ENCODE measurements at regions not wholly inside any gene's neighbourhood (a gene's known extent, or its start where the extent isn't known, plus 50 kb on each side); places are given as distances from the start of the nearest gene placed in this dataset.

- TF ChIP-seq, protein P1, sequence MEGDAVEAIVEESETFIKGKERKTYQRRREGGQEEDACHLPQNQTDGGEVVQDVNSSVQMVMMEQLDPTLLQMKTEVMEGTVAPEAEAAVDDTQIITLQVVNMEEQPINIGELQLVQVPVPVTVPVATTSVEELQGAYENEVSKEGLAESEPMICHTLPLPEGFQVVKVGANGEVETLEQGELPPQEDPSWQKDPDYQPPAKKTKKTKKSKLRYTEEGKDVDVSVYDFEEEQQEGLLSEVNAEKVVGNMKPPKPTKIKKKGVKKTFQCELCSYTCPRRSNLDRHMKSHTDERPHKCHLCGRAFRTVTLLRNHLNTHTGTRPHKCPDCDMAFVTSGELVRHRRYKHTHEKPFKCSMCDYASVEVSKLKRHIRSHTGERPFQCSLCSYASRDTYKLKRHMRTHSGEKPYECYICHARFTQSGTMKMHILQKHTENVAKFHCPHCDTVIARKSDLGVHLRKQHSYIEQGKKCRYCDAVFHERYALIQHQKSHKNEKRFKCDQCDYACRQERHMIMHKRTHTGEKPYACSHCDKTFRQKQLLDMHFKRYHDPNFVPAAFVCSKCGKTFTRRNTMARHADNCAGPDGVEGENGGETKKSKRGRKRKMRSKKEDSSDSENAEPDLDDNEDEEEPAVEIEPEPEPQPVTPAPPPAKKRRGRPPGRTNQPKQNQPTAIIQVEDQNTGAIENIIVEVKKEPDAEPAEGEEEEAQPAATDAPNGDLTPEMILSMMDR (IDR thresholded peaks at IDR 0.05): no peak
- TF ChIP-seq POLR2A (IDR thresholded peaks at IDR 0.05): no peak
Measured at GRCh38 chr4:12036450-12036849, 607.8 kb upstream of the HS3ST1 start.
